SK-N-SH (cell line): ENCODE measurements at regions not wholly inside any gene's neighbourhood (a gene's known extent, or its start where the extent isn't known, plus 50 kb on each side); places are given as distances from the start of the nearest gene placed in this dataset.

Experiments used
- CTCF ChIP-seq: fragments of 200-600 bp; sonication (generic); IDR thresholded peaks from 2 replicates; pipeline ENCODE4 v1.6.1; 2017; ENCODE audit warnings: antibody characterized with exemption, mild to moderate bottlenecking, moderate library complexity
- EP300 ChIP-seq, 2 experiments: IDR thresholded peaks; 2 replicates each; pipeline versions ENCODE4 v1.4.0 to v1.6.1; 2012; ENCODE audit warnings: borderline replicate concordance in 1 of 2, low read depth in 1 of 2, low read length in 1 of 2
- POLR2AphosphoS5 ChIP-seq: IDR thresholded peaks from 2 replicates; pipeline ENCODE4 v1.6.1; 2012; ENCODE audit warnings: low read depth, low read length
- REST ChIP-seq: IDR thresholded peaks from 2 replicates; pipeline ENCODE4 v1.6.1; 2012; ENCODE audit warnings: mild to moderate bottlenecking, low read depth, low read length, moderate library complexity
- SMC3 ChIP-seq: IDR thresholded peaks from 2 replicates; pipeline ENCODE4 v1.6.1; 2012; ENCODE audit warnings: low read depth, low read length, improper control_type of control experiment
- TCF12 ChIP-seq: IDR thresholded peaks from 2 replicates; pipeline ENCODE4 v1.4.0; 2012

GRCh38 chr7:155394413-155394812, 63.5 kb upstream of the EN2 start:
- TF ChIP-seq CTCF, result no peak
- no peak for TF ChIP-seq SMC3
- TF ChIP-seq POLR2AphosphoS5, result no peak
- no peak for TF ChIP-seq TCF12
- no peak for TF ChIP-seq EP300 (IDR thresholded peaks at IDR 0.05; ENCODE audit: borderline replicate concordance in 1 of 2, low read depth in 1 of 2, low read length in 1 of 2)
- no peak for TF ChIP-seq REST
